ENCODE measurements at regions not wholly inside any gene's neighbourhood (a gene's known extent, or its start where the extent isn't known, plus 50 kb on each side); places are given as distances from the start of the nearest gene placed in this dataset.
"Not testable (repeated sequence)": the region's sequence is repeated elsewhere in the genome, so short reads cannot be mapped to it uniquely, and the experiment has no call there.

GRCh38 chrX:13216139-13216538 lies 103.7 kb downstream of the ATXN3L start:
- no peak for TF ChIP-seq CTCF (IDR thresholded peaks at IDR 0.05; ENCODE audit: insufficient read depth, low read depth, low read length)
- peak; percentile 37 for DNase-seq (ENCODE audit: low read depth)
- H3K4me3 ChIP-seq (ENCODE audit: low read depth, low read length): no peak overlapping the region

DNA sequence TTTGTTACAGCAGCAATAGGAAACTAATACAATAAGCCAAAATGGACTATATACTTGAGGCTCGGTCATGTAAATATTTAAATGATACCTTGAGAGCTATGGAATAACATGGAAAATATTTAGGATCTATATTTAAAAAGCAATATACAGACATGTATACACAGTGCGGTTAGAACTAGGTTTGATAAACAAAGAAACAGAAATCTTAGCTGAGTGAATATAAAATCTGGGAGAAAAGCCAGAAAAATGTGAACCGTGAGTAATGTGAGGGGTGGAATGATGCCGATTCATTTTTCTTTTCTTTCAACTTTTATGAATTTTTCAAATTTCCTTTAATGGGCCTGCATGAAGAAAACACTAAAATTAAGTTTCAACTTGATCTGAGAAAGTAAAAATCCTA lies 104.1 kb downstream of the ATXN3L start:
- no peak for TF ChIP-seq CTCF (IDR thresholded peaks at IDR 0.05; ENCODE audit: insufficient read depth, low read depth, low read length)
- no peak overlapping the region for H3K4me3 ChIP-seq (ENCODE audit: low read depth, low read length)
- DNase-seq (ENCODE audit: low read depth): peak; percentile 51

- H3K4me3 ChIP-seq (ENCODE audit: low read depth, low read length): no peak overlapping the region
- DNase-seq (ENCODE audit: low read depth): peak; percentile 74
- TF ChIP-seq CTCF (IDR thresholded peaks at IDR 0.05; ENCODE audit: insufficient read depth, low read depth, low read length): no peak
These were observed 107.6 kb downstream of the ATXN3L start for GRCh38 chrX:13212191-13212651.

DNA sequence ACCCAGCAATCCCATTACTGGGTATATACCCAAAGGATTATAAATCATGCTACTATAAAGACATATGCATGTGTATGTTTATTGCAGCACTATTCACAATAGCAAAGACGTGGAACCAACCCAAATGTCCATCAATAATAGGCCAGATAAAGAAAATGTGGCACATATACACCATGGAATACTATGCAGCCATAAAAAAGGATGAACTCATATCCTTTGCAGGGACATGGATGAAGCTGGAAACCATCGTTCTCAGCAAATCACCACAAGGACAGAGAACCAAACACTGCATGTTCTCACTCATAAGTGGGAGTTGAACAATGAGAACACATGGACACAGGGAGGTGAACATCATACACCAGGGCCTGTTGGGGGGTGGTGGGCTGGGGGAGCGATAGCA lies 109.7 kb downstream of the ATXN3L start:
- not testable (repeated sequence) for H3K4me3 ChIP-seq (ENCODE audit: low read depth, low read length); DNase-seq (ENCODE audit: low read depth)

DNA sequence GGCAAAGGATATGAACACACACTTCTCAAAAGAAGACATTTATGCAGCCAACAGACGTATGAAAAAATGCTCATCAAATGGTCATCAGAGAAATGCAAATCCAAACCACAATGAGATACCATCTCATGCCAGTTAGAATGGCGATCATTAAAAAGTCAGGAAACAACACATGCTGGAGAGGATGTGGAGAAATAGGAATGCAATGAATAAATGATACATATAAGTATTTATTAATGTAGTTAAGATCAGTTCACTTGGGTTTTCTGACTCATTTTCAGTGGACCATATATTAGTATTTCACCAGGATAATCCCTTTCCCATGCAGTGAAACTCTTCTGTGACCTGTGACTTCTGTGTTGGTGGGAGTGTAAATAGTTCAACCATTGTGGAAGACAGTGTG lies 110.1 kb downstream of the ATXN3L start:
- not testable (repeated sequence) for H3K4me3 ChIP-seq (ENCODE audit: low read depth, low read length)
- peak; percentile 30 for DNase-seq (ENCODE audit: low read depth)

- no peak for DNase-seq (ENCODE audit: low read depth)
- no peak for TF ChIP-seq CTCF (IDR thresholded peaks at IDR 0.05; ENCODE audit: insufficient read depth, low read depth, low read length)
- no peak overlapping the region for H3K4me3 ChIP-seq (ENCODE audit: low read depth, low read length)
These were observed 111.4 kb downstream of the ATXN3L start for GRCh38 chrX:13208281-13208935.

DNA sequence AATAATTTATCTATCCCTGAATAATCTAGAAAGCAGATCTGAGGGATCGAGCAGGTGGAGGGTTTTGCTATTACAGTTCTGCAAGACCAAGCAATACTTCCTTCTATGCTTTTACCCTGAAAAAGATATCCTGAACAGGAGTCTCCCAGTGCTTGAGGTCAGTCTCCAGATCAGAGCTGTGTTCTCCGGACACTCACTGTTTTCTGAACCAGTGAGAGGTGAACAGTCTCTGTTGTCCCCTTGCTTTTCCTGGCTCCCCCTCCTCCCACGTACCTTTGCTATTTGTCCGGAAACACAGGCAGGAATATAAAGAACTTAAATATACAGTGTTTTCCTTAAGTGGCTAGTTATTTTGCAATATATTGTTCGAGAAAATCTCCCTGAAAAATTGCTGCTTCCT lies 116.6 kb downstream of the ATXN3L start:
- TF ChIP-seq CTCF (IDR thresholded peaks at IDR 0.05; ENCODE audit: insufficient read depth, low read depth, low read length): no peak

GRCh38 chrX:13201605-13202219 lies 118.1 kb downstream of the ATXN3L start:
- no peak overlapping the region for H3K4me3 ChIP-seq (ENCODE audit: low read depth, low read length)
- DNase-seq (ENCODE audit: low read depth): no peak
- TF ChIP-seq CTCF (IDR thresholded peaks at IDR 0.05; ENCODE audit: insufficient read depth, low read depth, low read length): no peak

More for the DNA sequence above, 116.6 kb downstream of the ATXN3L start:
- no peak overlapping the region for H3K4me3 ChIP-seq (ENCODE audit: low read depth, low read length)
- DNase-seq (ENCODE audit: low read depth): no peak
